ENCODE measurements at regions not wholly inside any gene's neighbourhood (a gene's known extent, or its start where the extent isn't known, plus 50 kb on each side); places are given as distances from the start of the nearest gene placed in this dataset.
"Not testable (repeated sequence)": the region's sequence is repeated elsewhere in the genome, so short reads cannot be mapped to it uniquely, and the experiment has no call there.

- Histone ChIP-seq H3K27ac (no peak overlapping the region), H3K4me3 (no peak overlapping the region), H3K4me1 (no peaks in the 10 kb centered on the region), H3K36me3 (no peaks in the 10 kb centered on the region), H3K9me3 (no peaks in the 10 kb centered on the region), H3K27me3 (no peaks in the 10 kb centered on the region)
- intact Hi-C loops (cut with DNase I), result no loop called here
- WGBS, 2 donors, result 91% methylated on average over 5 of the region's 5 CpGs
- TF ChIP-seq POLR2AphosphoS5 (IDR thresholded peaks at IDR 0.05) (no peak), CTCF (IDR thresholded peaks at IDR 0.05) (no peak), POLR2A (IDR thresholded peaks at IDR 0.05) (no peak), EP300 (IDR thresholded peaks at IDR 0.05) (no peak)
- DNase-seq, result no peak
These were observed 360.3 kb upstream of the FZD8 start for GRCh38 chr10:36002445-36002844.

GRCh38 chr10:36000754-36001153, 358.7 kb upstream of the FZD8 start:
- H3K4me1 ChIP-seq; intact Hi-C loops (cut with DNase I); H3K36me3 ChIP-seq; H3K27ac ChIP-seq; H3K4me3 ChIP-seq; H3K27me3 ChIP-seq; DNase-seq; H3K9me3 ChIP-seq: not testable (repeated sequence)
- WGBS, 2 donors, result 92 to 95% methylated on average over 1 of the region's 1 CpG

- 78 to 82% methylated on average over 3 of the region's 3 CpGs for WGBS, 2 donors
- TF ChIP-seq POLR2AphosphoS5 (IDR thresholded peaks at IDR 0.05) (no peak), POLR2A (IDR thresholded peaks at IDR 0.05) (no peak), CTCF (IDR thresholded peaks at IDR 0.05) (no peak), EP300 (IDR thresholded peaks at IDR 0.05) (no peak)
- H3K4me3 ChIP-seq, result no peak overlapping the region
- H3K9me3 ChIP-seq, result no peaks in the 10 kb centered on the region
- H3K27me3 ChIP-seq, result no peaks in the 10 kb centered on the region
- H3K36me3 ChIP-seq, result no peaks in the 10 kb centered on the region
- no peak for DNase-seq
- no peaks in the 10 kb centered on the region for H3K4me1 ChIP-seq
- no peak overlapping the region for H3K27ac ChIP-seq
- intact Hi-C loops (cut with DNase I), result no loop called here
These were observed 355.9 kb upstream of the FZD8 start for GRCh38 chr10:35998026-35998425.

- H3K27me3 ChIP-seq, result no peaks in the 10 kb centered on the region
- no peaks in the 10 kb centered on the region for H3K36me3 ChIP-seq
- H3K4me3 ChIP-seq, result no peak overlapping the region
- H3K27ac ChIP-seq, result no peak overlapping the region
- no peak for TF ChIP-seq POLR2AphosphoS5 (IDR thresholded peaks at IDR 0.05)
- no peak for TF ChIP-seq CTCF (IDR thresholded peaks at IDR 0.05)
- TF ChIP-seq POLR2A (IDR thresholded peaks at IDR 0.05), result no peak
- no peak for TF ChIP-seq EP300 (IDR thresholded peaks at IDR 0.05)
- H3K4me1 ChIP-seq, result no peaks in the 10 kb centered on the region
- intact Hi-C loops (cut with DNase I), result no loop called here
- WGBS, 2 donors, result 92 to 93% methylated on average over 4 of the region's 4 CpGs
- no peak for DNase-seq
- no peaks in the 10 kb centered on the region for H3K9me3 ChIP-seq
These were observed 353.4 kb upstream of the FZD8 start for GRCh38 chr10:35995485-35995884.

GRCh38 chr10:35993591-35994515, 351.8 kb upstream of the FZD8 start:
- Histone ChIP-seq H3K9me3 (no peaks in the 10 kb centered on the region), H3K4me1 (no peaks in the 10 kb centered on the region), H3K27ac (no peak overlapping the region), H3K4me3 (no peak overlapping the region), H3K36me3 (no peaks in the 10 kb centered on the region), H3K27me3 (no peaks in the 10 kb centered on the region)
- 61 to 67% methylated on average over 8 of the region's 8 CpGs for WGBS, 2 donors
- TF ChIP-seq CTCF (IDR thresholded peaks at IDR 0.05), result no peak
- TF ChIP-seq EP300 (IDR thresholded peaks at IDR 0.05), result no peak
- TF ChIP-seq POLR2A (IDR thresholded peaks at IDR 0.05), result no peak
- no peak for TF ChIP-seq POLR2AphosphoS5 (IDR thresholded peaks at IDR 0.05)
- no peak for DNase-seq
- intact Hi-C loops (cut with DNase I), result no loop called here
